ENCODE measurements at regions not wholly inside any gene's neighbourhood (a gene's known extent, or its start where the extent isn't known, plus 50 kb on each side); places are given as distances from the start of the nearest gene placed in this dataset.

DNA sequence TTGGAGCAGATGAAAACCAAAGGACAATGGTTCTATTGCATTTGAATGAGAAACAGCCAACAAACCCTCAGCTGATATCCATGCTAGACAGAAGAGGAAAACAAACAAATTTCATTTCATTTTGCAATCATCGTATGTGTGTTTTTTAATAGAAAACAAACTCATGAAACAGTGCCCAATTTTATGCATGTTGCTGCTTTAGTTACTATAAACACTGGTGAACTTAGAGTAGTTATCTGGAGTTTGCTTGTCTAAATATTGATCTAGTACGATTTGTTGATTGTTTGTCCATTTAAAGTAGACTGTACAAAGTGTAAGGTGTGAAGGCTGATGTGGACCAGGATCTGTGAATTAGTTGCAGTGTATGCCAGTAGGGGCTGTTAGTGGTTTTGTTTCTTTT is 166.6 kb downstream of the KITLG start:
- H3K36me3 ChIP-seq (ENCODE audit: control insufficient read depth in 2 of 2, insufficient read depth in 1 of 2, low read length in 2 of 2), result no peaks in the 10 kb centered on the region
- no peak overlapping the region for H3K4me3 ChIP-seq (ENCODE audit: low read depth, low read length)
- CTCF ChIA-PET, result no interaction called here
- H3K27ac ChIP-seq (ENCODE audit: extremely low read depth, low read depth, low read length), result no peak overlapping the region
- no peaks in the 10 kb centered on the region for H3K9me3 ChIP-seq (ENCODE audit: control insufficient read depth, insufficient read depth, low read depth, low read length)
- H3K4me1 ChIP-seq (ENCODE audit: control insufficient read depth, insufficient read depth, low read length), result no peaks in the 10 kb centered on the region
- POLR2A ChIA-PET, result no interaction called here
- TF ChIP-seq, protein P1, sequence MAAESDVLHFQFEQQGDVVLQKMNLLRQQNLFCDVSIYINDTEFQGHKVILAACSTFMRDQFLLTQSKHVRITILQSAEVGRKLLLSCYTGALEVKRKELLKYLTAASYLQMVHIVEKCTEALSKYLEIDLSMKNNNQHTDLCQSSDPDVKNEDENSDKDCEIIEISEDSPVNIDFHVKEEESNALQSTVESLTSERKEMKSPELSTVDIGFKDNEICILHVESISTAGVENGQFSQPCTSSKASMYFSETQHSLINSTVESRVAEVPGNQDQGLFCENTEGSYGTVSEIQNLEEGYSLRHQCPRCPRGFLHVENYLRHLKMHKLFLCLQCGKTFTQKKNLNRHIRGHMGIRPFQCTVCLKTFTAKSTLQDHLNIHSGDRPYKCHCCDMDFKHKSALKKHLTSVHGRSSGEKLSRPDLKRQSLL (tag by site-specific recombination; IDR thresholded peaks at IDR 0.05), result no peak

DNA sequence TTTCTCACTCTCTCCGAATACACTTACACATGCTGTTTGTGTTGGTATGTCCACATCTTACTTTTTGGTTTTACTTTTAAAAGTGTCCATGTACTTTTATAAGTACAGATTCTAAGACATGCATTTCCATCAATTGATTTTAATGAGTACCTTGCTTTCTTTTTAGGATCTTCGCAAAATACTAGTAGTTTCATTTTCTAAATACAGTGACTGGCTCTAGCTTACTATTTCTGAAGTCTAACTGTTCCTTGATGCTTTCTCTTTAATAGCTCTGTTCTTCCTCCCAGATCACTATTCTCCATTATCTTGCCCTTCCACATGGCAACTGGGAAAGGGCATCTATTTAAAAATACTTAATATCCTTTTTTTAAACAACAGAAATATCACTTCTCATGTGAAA is 164.1 kb downstream of the KITLG start:
- no peaks in the 10 kb centered on the region for H3K9me3 ChIP-seq (ENCODE audit: control insufficient read depth, insufficient read depth, low read depth, low read length)
- H3K4me1 ChIP-seq (ENCODE audit: control insufficient read depth, insufficient read depth, low read length), result no peaks in the 10 kb centered on the region
- H3K36me3 ChIP-seq (ENCODE audit: control insufficient read depth in 2 of 2, insufficient read depth in 1 of 2, low read length in 2 of 2), result no peaks in the 10 kb centered on the region
- TF ChIP-seq ZNF670 (tag by site-specific recombination; IDR thresholded peaks at IDR 0.05; ENCODE audit: low read depth) (no peak), KLF16 (tag by site-specific recombination; IDR thresholded peaks at IDR 0.05) (no peak), ZNF548 (tag by site-specific recombination; IDR thresholded peaks at IDR 0.05) (no peak), KLF9 (tag by site-specific recombination; IDR thresholded peaks at IDR 0.05; ENCODE audit: low read depth) (no peak)
- no peak overlapping the region for H3K27ac ChIP-seq (ENCODE audit: extremely low read depth, low read depth, low read length)
- ChIA-PET CTCF (interaction anchor here (0.6 kb wide), 1 partner anchor 265 kb away, joined by 4 read pairs; no protein-coding TSS in a partner anchor), POLR2A (no interaction called here)
- no peak overlapping the region for H3K4me3 ChIP-seq (ENCODE audit: low read depth, low read length)

DNA sequence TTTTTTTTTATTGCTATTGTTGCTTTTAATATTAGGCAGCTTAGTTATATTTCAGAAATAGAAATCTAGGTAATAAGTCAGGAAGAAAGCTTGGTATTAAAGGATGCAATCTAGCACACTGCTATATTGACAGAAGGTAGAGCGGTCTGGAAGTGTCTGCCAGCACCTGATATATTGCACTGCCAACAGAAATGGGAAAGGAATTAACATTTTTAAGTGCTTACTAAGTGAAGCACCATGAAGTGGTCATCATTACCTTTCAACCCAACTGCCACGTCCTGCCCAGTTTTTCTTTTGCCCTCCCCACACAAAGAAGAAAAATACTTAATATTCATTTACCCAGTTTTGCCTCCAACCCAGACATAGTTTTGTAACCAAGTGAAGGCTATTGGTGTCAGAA is 163.5 kb downstream of the KITLG start:
- no peak for TF ChIP-seq ZNF596 (tag by site-specific recombination; IDR thresholded peaks at IDR 0.05)
- no peak for TF ChIP-seq ZNF140 (tag by site-specific recombination; IDR thresholded peaks at IDR 0.05)
- TF ChIP-seq, protein P2, sequence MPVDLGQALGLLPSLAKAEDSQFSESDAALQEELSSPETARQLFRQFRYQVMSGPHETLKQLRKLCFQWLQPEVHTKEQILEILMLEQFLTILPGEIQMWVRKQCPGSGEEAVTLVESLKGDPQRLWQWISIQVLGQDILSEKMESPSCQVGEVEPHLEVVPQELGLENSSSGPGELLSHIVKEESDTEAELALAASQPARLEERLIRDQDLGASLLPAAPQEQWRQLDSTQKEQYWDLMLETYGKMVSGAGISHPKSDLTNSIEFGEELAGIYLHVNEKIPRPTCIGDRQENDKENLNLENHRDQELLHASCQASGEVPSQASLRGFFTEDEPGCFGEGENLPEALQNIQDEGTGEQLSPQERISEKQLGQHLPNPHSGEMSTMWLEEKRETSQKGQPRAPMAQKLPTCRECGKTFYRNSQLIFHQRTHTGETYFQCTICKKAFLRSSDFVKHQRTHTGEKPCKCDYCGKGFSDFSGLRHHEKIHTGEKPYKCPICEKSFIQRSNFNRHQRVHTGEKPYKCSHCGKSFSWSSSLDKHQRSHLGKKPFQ (tag by site-specific recombination; IDR thresholded peaks at IDR 0.05), result no peak
- POLR2A ChIA-PET, result no interaction called here
- no peak overlapping the region for H3K4me3 ChIP-seq (ENCODE audit: low read depth, low read length)
- CTCF ChIA-PET, result interaction anchor here (0.6 kb wide), 1 partner anchor 265 kb away, joined by 4 read pairs; no protein-coding TSS in a partner anchor
- H3K27ac ChIP-seq (ENCODE audit: extremely low read depth, low read depth, low read length), result no peak overlapping the region
- no peaks in the 10 kb centered on the region for H3K36me3 ChIP-seq (ENCODE audit: control insufficient read depth in 2 of 2, insufficient read depth in 1 of 2, low read length in 2 of 2)
- no peaks in the 10 kb centered on the region for H3K4me1 ChIP-seq (ENCODE audit: control insufficient read depth, insufficient read depth, low read length)
- no peaks in the 10 kb centered on the region for H3K9me3 ChIP-seq (ENCODE audit: control insufficient read depth, insufficient read depth, low read depth, low read length)

DNA sequence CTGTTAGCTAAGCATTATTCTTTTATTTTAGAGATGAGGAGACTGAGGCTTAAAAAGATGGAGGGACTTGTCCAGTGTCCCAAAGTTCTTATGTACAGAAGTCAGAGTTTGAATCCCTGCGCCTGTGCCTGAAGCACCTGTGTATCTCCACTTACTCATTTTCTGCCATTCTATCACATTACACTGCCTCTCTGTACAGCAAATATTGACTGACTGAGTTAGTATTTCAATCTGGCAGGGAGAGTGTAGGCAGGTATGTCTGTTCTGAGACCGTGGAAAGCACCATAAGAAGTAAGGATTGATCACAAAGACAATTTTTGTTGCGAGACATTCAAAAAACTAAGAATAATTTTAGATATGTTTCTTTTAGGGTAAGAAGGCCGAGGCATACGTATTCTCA is 162.7 kb downstream of the KITLG start:
- Histone ChIP-seq H3K36me3 (ENCODE audit: control insufficient read depth in 2 of 2, insufficient read depth in 1 of 2, low read length in 2 of 2) (no peaks in the 10 kb centered on the region), H3K9me3 (ENCODE audit: control insufficient read depth, insufficient read depth, low read depth, low read length) (no peaks in the 10 kb centered on the region), H3K27ac (ENCODE audit: extremely low read depth, low read depth, low read length) (no peak overlapping the region), H3K4me1 (ENCODE audit: control insufficient read depth, insufficient read depth, low read length) (no peaks in the 10 kb centered on the region), H3K4me3 (ENCODE audit: low read depth, low read length) (no peak overlapping the region)
- CTCF ChIA-PET, result no interaction called here
- TF ChIP-seq HOXD13 (CRISPR knock-in tag; IDR thresholded peaks at IDR 0.05; ENCODE audit: borderline replicate concordance) (no peak), ZNF223 (tag by site-specific recombination; IDR thresholded peaks at IDR 0.05) (no peak), ZEB2 (tag by site-specific recombination; IDR thresholded peaks at IDR 0.05) (no peak), ZNF341 (tag by site-specific recombination; IDR thresholded peaks at IDR 0.05; ENCODE audit: low read depth) (no peak), MEIS1 (CRISPR knock-in tag; IDR thresholded peaks at IDR 0.05; ENCODE audit: borderline replicate concordance) (no peak), ZNF48 (tag by site-specific recombination; IDR thresholded peaks at IDR 0.05) (no peak), ZNF133 (tag by site-specific recombination; IDR thresholded peaks at IDR 0.05) (no peak)
- TF ChIP-seq, protein P3, sequence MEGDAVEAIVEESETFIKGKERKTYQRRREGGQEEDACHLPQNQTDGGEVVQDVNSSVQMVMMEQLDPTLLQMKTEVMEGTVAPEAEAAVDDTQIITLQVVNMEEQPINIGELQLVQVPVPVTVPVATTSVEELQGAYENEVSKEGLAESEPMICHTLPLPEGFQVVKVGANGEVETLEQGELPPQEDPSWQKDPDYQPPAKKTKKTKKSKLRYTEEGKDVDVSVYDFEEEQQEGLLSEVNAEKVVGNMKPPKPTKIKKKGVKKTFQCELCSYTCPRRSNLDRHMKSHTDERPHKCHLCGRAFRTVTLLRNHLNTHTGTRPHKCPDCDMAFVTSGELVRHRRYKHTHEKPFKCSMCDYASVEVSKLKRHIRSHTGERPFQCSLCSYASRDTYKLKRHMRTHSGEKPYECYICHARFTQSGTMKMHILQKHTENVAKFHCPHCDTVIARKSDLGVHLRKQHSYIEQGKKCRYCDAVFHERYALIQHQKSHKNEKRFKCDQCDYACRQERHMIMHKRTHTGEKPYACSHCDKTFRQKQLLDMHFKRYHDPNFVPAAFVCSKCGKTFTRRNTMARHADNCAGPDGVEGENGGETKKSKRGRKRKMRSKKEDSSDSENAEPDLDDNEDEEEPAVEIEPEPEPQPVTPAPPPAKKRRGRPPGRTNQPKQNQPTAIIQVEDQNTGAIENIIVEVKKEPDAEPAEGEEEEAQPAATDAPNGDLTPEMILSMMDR (tag by site-specific recombination; IDR thresholded peaks at IDR 0.05), result no peak
- TF ChIP-seq, protein P4, sequence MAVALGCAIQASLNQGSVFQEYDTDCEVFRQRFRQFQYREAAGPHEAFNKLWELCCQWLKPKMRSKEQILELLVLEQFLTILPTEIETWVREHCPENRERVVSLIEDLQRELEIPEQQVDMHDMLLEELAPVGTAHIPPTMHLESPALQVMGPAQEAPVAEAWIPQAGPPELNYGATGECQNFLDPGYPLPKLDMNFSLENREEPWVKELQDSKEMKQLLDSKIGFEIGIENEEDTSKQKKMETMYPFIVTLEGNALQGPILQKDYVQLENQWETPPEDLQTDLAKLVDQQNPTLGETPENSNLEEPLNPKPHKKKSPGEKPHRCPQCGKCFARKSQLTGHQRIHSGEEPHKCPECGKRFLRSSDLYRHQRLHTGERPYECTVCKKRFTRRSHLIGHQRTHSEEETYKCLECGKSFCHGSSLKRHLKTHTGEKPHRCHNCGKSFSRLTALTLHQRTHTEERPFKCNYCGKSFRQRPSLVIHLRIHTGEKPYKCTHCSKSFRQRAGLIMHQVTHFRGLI (tag by site-specific recombination; IDR thresholded peaks at IDR 0.05), result no peak
- POLR2A ChIA-PET, result no interaction called here
